Calu3 (cell line): ENCODE measurements at regions not wholly inside any gene's neighbourhood (a gene's known extent, or its start where the extent isn't known, plus 50 kb on each side); places are given as distances from the start of the nearest gene placed in this dataset.
"Not testable (repeated sequence)": the region's sequence is repeated elsewhere in the genome, so short reads cannot be mapped to it uniquely, and the experiment has no call there.

Experiments used
- BruUV-seq: library from RNA; stranded (reverse); fragments of 400-500 nt; replicated peaks from 2 replicates; lab custom pipeline; 2021; lab: Mats Ljungman, UMichigan
- CTCF ChIA-PET: fragments of 300-600 bp; sonication (Branson Sonifier 250); formaldehyde crosslinking; loops from one replicate; lab custom pipeline; 2022; ENCODE audit warnings: antibody characterized with exemption; lab: Charles Lee
- DNase-seq: peaks from one replicate; pipeline ENCODE4 v3.0.0; 2022
- H3K27ac Mint-ChIP-seq: one replicate; pipeline ENCODE4 v1.8.0; 2022; ENCODE audit warnings: mixed read lengths; ENCODE audit not compliant: unreplicated experiment
- H3K27me3 Mint-ChIP-seq: one replicate; pipeline ENCODE4 v1.8.0; 2022; ENCODE audit warnings: mixed read lengths; ENCODE audit not compliant: unreplicated experiment
- H3K36me3 Mint-ChIP-seq: one replicate; pipeline ENCODE4 v1.8.0; 2022; ENCODE audit warnings: mild to moderate bottlenecking, moderate library complexity, mixed read lengths; ENCODE audit not compliant: insufficient read depth, unreplicated experiment
- H3K4me1 Mint-ChIP-seq: one replicate; pipeline ENCODE4 v1.8.0; 2022; ENCODE audit warnings: mild to moderate bottlenecking, low read depth, mixed read lengths; ENCODE audit not compliant: unreplicated experiment
- H3K4me3 Mint-ChIP-seq: one replicate; pipeline ENCODE4 v1.8.0; 2022; ENCODE audit warnings: mild to moderate bottlenecking, low read depth, moderate library complexity, mixed read lengths; ENCODE audit not compliant: unreplicated experiment
- H3K9me3 Mint-ChIP-seq: one replicate; pipeline ENCODE4 v1.8.0; 2022; ENCODE audit warnings: low read depth, mixed read lengths; ENCODE audit not compliant: unreplicated experiment
- CTCF ChIP-seq: fragments of 200-600 bp; IDR thresholded peaks from one replicate; pipeline ENCODE4 v1.8.0; 2022; ENCODE audit warnings: antibody characterized with exemption; ENCODE audit not compliant: unreplicated experiment
- intact Hi-C: fragments of 100-400 bp; cut with micrococcal nuclease; formaldehyde crosslinking; loops from one replicate; pipeline ENCODE4 v1.10.0; 2022; ENCODE audit not compliant: unreplicated experiment

- DNase-seq, result no peak
- Mint-ChIP-seq H3K36me3 (no peaks in the 10 kb centered on the region), H3K4me1 (no peaks in the 10 kb centered on the region), H3K27ac (no peak overlapping the region), H3K9me3 (peaks cover 3% of the 10 kb centered on the region), H3K27me3 (no peaks in the 10 kb centered on the region), H3K4me3 (no peak overlapping the region)
- no peak for TF ChIP-seq CTCF
- intact Hi-C loops, result no loop called here
- CTCF ChIA-PET, result no interaction called here
- no TSS peak for BruUV-seq
These were observed 127.7 kb upstream of the LRRTM4 start for GRCh38 chr2:77649856-77650255.

- no peaks in the 10 kb centered on the region for H3K27me3 Mint-ChIP-seq
- TF ChIP-seq CTCF, result no peak
- no peaks in the 10 kb centered on the region for H3K4me1 Mint-ChIP-seq
- no peak overlapping the region for H3K4me3 Mint-ChIP-seq
- no peak for DNase-seq
- intact Hi-C loops, result no loop called here
- BruUV-seq, result no TSS peak
- no peaks in the 10 kb centered on the region for H3K36me3 Mint-ChIP-seq
- H3K9me3 Mint-ChIP-seq, result peaks cover 6% of the 10 kb centered on the region
- no peak overlapping the region for H3K27ac Mint-ChIP-seq
- CTCF ChIA-PET, result no interaction called here
These were observed 130.3 kb upstream of the LRRTM4 start for GRCh38 chr2:77652499-77652898.

- H3K4me1 Mint-ChIP-seq, result no peaks in the 10 kb centered on the region
- H3K27ac Mint-ChIP-seq, result no peak overlapping the region
- no peaks in the 10 kb centered on the region for H3K36me3 Mint-ChIP-seq
- H3K4me3 Mint-ChIP-seq, result no peak overlapping the region
- H3K9me3 Mint-ChIP-seq, result peaks cover 2% of the 10 kb centered on the region
- no TSS peak for BruUV-seq
- H3K27me3 Mint-ChIP-seq, result no peaks in the 10 kb centered on the region
- TF ChIP-seq CTCF, result no peak
- DNase-seq, result no peak
- intact Hi-C loops, result no loop called here
- CTCF ChIA-PET, result no interaction called here
These were observed 142.3 kb upstream of the LRRTM4 start for GRCh38 chr2:77664491-77664890.

- no peak for TF ChIP-seq CTCF
- Mint-ChIP-seq H3K4me3 (no peak overlapping the region), H3K27ac (no peak overlapping the region), H3K36me3 (no peaks in the 10 kb centered on the region), H3K4me1 (no peaks in the 10 kb centered on the region), H3K27me3 (no peaks in the 10 kb centered on the region), H3K9me3 (peaks cover 2% of the 10 kb centered on the region)
- intact Hi-C loops, result no loop called here
- no peak for DNase-seq
- CTCF ChIA-PET, result no interaction called here
- BruUV-seq, result no TSS peak
These were observed 144.2 kb upstream of the LRRTM4 start for GRCh38 chr2:77666251-77666980.

GRCh38 chr2:77684543-77685319, 162.6 kb upstream of the LRRTM4 start:
- DNase-seq, H3K27ac Mint-ChIP-seq, H3K9me3 Mint-ChIP-seq, BruUV-seq, H3K27me3 Mint-ChIP-seq, H3K4me3 Mint-ChIP-seq, intact Hi-C loops, H3K4me1 Mint-ChIP-seq, CTCF ChIA-PET, H3K36me3 Mint-ChIP-seq: not testable (repeated sequence)
